HEK293T (cell line): ENCODE measurements at regions not wholly inside any gene's neighbourhood (a gene's known extent, or its start where the extent isn't known, plus 50 kb on each side); places are given as distances from the start of the nearest gene placed in this dataset.

Source experiments
- BHLHE40 ChIP-seq: fragments of 450-650 bp; IDR thresholded peaks from 2 replicates; pipeline ENCODE4 v1.6.1; 2016; ENCODE audit warnings: mild to moderate bottlenecking, moderate library complexity, borderline replicate concordance
- FOXM1 ChIP-seq: fragments of 450-650 bp; IDR thresholded peaks from 2 replicates; pipeline ENCODE4 v1.6.1; 2017; ENCODE audit warnings: mild to moderate bottlenecking, borderline replicate concordance

- TF ChIP-seq FOXM1 = no peak
- TF ChIP-seq BHLHE40 = no peak
Measured at GRCh38 chr3:1774597-1774996, 324.1 kb upstream of the CNTN4 start.
